OCI-LY1 (cell line): ENCODE measurements at regions not wholly inside any gene's neighbourhood (a gene's known extent, or its start where the extent isn't known, plus 50 kb on each side); places are given as distances from the start of the nearest gene placed in this dataset.
A peak's percentile ranks its signal among the peaks of the same experiment; 100 is the strongest.

ENCODE experiments used
- H2AFZ ChIP-seq: fragments of 200-600 bp; sonication (generic), shearing (Covaris generic); 2 replicates; pipeline ENCODE4 v1.6.0; 2014; ENCODE audit warnings: antibody characterized with exemption, mild to moderate bottlenecking, low read length
- H3F3A ChIP-seq: fragments of 200-600 bp; sonication (generic), shearing (Covaris generic); 2 replicates; pipeline ENCODE4 v1.6.0; 2014; ENCODE audit warnings: mild to moderate bottlenecking, antibody characterized with exemption, low read length, moderate library complexity; ENCODE audit not compliant: insufficient read depth
- H3K27ac ChIP-seq: fragments of 200-600 bp; sonication (generic); 2 replicates; pipeline ENCODE4 v1.5.1; 2014; ENCODE audit warnings: low read length, mixed run types, mild to moderate bottlenecking, low read depth; ENCODE audit not compliant: poor library complexity, severe bottlenecking
- H3K27me3 ChIP-seq: fragments of 200-600 bp; sonication (generic); 2 replicates; pipeline ENCODE4 v1.6.0; 2014; ENCODE audit warnings: antibody characterized with exemption, mild to moderate bottlenecking, low read length, moderate library complexity; ENCODE audit not compliant: insufficient read depth
- H3K36me3 ChIP-seq: fragments of 200-600 bp; sonication (generic); 2 replicates; pipeline ENCODE4 v1.6.1; 2014; ENCODE audit warnings: mild to moderate bottlenecking, antibody characterized with exemption, low read length, moderate library complexity, mixed read lengths; ENCODE audit not compliant: insufficient read depth
- H3K4me1 ChIP-seq: fragments of 200-600 bp; sonication (generic); 2 replicates; pipeline ENCODE4 v1.5.1; 2014; ENCODE audit warnings: mild to moderate bottlenecking, low read length, moderate library complexity; ENCODE audit not compliant: insufficient read depth, severe bottlenecking
- H3K4me2 ChIP-seq: fragments of 200-600 bp; sonication (generic), shearing (Covaris generic); 2 replicates; pipeline ENCODE4 v1.6.1; 2014; ENCODE audit warnings: low read length
- H3K4me3 ChIP-seq: fragments of 200-600 bp; sonication (generic); 2 replicates; pipeline ENCODE4 v1.5.1; 2014; ENCODE audit warnings: low read length, low read depth, mild to moderate bottlenecking, mixed read lengths; ENCODE audit not compliant: poor library complexity, severe bottlenecking
- H3K79me2 ChIP-seq: fragments of 200-600 bp; shearing (Covaris generic); 2 replicates; pipeline ENCODE4 v1.6.1; 2016; ENCODE audit warnings: mixed run types, low read length, mixed read lengths; ENCODE audit not compliant: insufficient read depth
- H3K9ac ChIP-seq: fragments of 200-600 bp; sonication (generic), shearing (Covaris generic); 2 replicates; pipeline ENCODE4 v1.6.1; 2014; ENCODE audit warnings: mild to moderate bottlenecking, low read length, mixed read lengths
- H3K9me2 ChIP-seq: fragments of 200-600 bp; sonication (generic), shearing (Covaris generic); 2 replicates; pipeline ENCODE4 v1.6.1; 2014; ENCODE audit warnings: low read depth, mild to moderate bottlenecking, low read length, mixed read lengths
- H3K9me3 ChIP-seq: fragments of 200-600 bp; shearing (Covaris generic); 2 replicates; pipeline ENCODE4 v1.6.1; 2014; ENCODE audit warnings: low read length, mixed read lengths
- H4K20me1 ChIP-seq: fragments of 200-600 bp; sonication (generic), shearing (Covaris generic); 2 replicates; pipeline ENCODE4 v1.6.0; 2016; ENCODE audit warnings: mild to moderate bottlenecking, low read length; ENCODE audit not compliant: insufficient read depth
- CTCF ChIP-seq: fragments of 200-600 bp; sonication (generic), shearing (Covaris generic); IDR thresholded peaks from 2 replicates; pipeline ENCODE4 v1.5.1; 2017; ENCODE audit warnings: mild to moderate bottlenecking, antibody characterized with exemption, low read length, moderate library complexity, mixed read lengths
- EZH2 ChIP-seq: fragments of 200-600 bp; sonication (generic), shearing (Covaris generic); IDR thresholded peaks from 2 replicates; pipeline ENCODE4 v1.8.0; 2017; ENCODE audit warnings: borderline replicate concordance, mixed run types, mild to moderate bottlenecking, antibody characterized with exemption, low read length, moderate library complexity, mixed read lengths

- Histone ChIP-seq H3K9ac (no peak overlapping the region), H2AFZ (no peak overlapping the region), H4K20me1 (no peaks in the 10 kb centered on the region), H3K4me1 (no peaks in the 10 kb centered on the region), H3F3A (no peaks in the 10 kb centered on the region), H3K4me3 (no peak overlapping the region), H3K79me2 (no peaks in the 10 kb centered on the region), H3K9me2 (no peaks in the 10 kb centered on the region), H3K9me3 (no peaks in the 10 kb centered on the region), H3K36me3 (no peaks in the 10 kb centered on the region), H3K27ac (no peak overlapping the region), H3K27me3 (no peaks in the 10 kb centered on the region), H3K4me2 (no peak overlapping the region)
- TF ChIP-seq CTCF, result peak; percentile 37; the same call in 1 of the 2 replicates
- TF ChIP-seq EZH2, result no peak
These were observed 821.6 kb downstream of the PDCD6IP start for GRCh38 chr3:34619990-34620389.

GRCh38 chr3:34626699-34627098 is 828.3 kb downstream of the PDCD6IP start:
- TF ChIP-seq CTCF (no peak), EZH2 (no peak)
- no peak overlapping the region for H3K27ac ChIP-seq
- no peaks in the 10 kb centered on the region for H3K36me3 ChIP-seq
- H3K9ac ChIP-seq, result no peak overlapping the region
- no peaks in the 10 kb centered on the region for H4K20me1 ChIP-seq
- no peaks in the 10 kb centered on the region for H3K4me1 ChIP-seq
- H3K4me3 ChIP-seq, result no peak overlapping the region
- no peaks in the 10 kb centered on the region for H3K9me3 ChIP-seq
- no peak overlapping the region for H3K4me2 ChIP-seq
- no peak overlapping the region for H2AFZ ChIP-seq
- no peaks in the 10 kb centered on the region for H3K79me2 ChIP-seq
- H3F3A ChIP-seq, result no peaks in the 10 kb centered on the region
- no peaks in the 10 kb centered on the region for H3K27me3 ChIP-seq
- no peaks in the 10 kb centered on the region for H3K9me2 ChIP-seq

- Histone ChIP-seq H3K9ac (no peak overlapping the region), H3K9me3 (no peaks in the 10 kb centered on the region)
These were observed 836.5 kb downstream of the PDCD6IP start for GRCh38 chr3:34634939-34635338.

More at GRCh38 chr3:34634939-34635338, 836.5 kb downstream of the PDCD6IP start:
- Histone ChIP-seq H3F3A (no peaks in the 10 kb centered on the region), H3K4me1 (no peaks in the 10 kb centered on the region), H3K27me3 (no peaks in the 10 kb centered on the region), H2AFZ (no peak overlapping the region), H3K4me2 (no peak overlapping the region), H3K27ac (no peak overlapping the region), H3K4me3 (no peak overlapping the region), H4K20me1 (no peaks in the 10 kb centered on the region), H3K36me3 (no peaks in the 10 kb centered on the region), H3K9me2 (no peaks in the 10 kb centered on the region), H3K79me2 (no peaks in the 10 kb centered on the region)
- TF ChIP-seq CTCF (no peak), EZH2 (no peak)
